ENCODE measurements at regions not wholly inside any gene's neighbourhood (a gene's known extent, or its start where the extent isn't known, plus 50 kb on each side); places are given as distances from the start of the nearest gene placed in this dataset.

DNA sequence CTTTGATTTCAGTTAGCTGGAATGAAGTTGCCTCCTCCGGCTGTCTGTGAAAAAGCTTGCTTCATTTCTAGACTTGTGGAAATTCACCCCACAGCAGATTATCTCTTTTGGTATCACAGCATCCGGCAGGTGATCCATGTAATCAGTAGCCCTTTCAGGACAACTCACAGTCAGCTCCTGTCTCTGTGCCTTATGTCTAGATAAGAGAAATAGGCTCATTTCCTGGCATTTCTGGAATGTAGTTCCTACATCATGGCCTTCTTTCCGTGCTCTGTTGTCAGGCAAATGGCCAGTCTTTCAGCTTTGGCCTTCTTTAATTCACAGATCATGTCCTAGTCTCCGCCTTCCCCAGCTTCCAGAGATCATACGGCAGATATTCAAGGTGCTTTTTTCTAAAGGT, 455.4 kb downstream of the NUP35 start:
- H3K4me3 ChIP-seq, result no peak overlapping the region
- no peaks in the 10 kb centered on the region for H3K4me1 ChIP-seq
- TF ChIP-seq POLR2A (IDR thresholded peaks at IDR 0.05), result no peak
- TF ChIP-seq, protein P1, sequence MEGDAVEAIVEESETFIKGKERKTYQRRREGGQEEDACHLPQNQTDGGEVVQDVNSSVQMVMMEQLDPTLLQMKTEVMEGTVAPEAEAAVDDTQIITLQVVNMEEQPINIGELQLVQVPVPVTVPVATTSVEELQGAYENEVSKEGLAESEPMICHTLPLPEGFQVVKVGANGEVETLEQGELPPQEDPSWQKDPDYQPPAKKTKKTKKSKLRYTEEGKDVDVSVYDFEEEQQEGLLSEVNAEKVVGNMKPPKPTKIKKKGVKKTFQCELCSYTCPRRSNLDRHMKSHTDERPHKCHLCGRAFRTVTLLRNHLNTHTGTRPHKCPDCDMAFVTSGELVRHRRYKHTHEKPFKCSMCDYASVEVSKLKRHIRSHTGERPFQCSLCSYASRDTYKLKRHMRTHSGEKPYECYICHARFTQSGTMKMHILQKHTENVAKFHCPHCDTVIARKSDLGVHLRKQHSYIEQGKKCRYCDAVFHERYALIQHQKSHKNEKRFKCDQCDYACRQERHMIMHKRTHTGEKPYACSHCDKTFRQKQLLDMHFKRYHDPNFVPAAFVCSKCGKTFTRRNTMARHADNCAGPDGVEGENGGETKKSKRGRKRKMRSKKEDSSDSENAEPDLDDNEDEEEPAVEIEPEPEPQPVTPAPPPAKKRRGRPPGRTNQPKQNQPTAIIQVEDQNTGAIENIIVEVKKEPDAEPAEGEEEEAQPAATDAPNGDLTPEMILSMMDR (IDR thresholded peaks at IDR 0.05), result no peak

DNA sequence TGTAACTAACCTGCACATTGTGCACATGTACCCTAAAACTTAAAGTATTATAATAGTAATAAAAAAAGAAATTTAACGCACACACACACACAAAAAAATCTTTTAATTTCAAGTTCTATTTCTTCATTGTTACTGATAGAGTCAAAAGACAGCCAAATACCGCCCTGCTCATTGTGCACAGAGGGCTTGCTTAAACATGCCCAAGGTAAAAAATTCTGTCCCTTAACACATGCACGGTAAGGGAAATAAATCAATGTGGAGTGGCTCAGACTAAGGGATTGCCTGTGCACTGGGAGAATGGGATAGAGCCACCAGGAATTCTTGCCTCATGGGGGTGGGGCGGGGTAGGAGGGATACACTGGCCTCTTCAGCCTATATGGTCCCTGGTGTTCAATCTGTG, 468.0 kb downstream of the NUP35 start:
- H3K9me3 ChIP-seq, result no peaks in the 10 kb centered on the region
- H3K27ac ChIP-seq, result no peak overlapping the region
- no peaks in the 10 kb centered on the region for H3K27me3 ChIP-seq
- DNase-seq, result no peak
- no peak overlapping the region for H3K4me3 ChIP-seq
- H3K4me1 ChIP-seq, result no peaks in the 10 kb centered on the region
- TF ChIP-seq POLR2A (IDR thresholded peaks at IDR 0.05), result no peak
- TF ChIP-seq, protein P1 (IDR thresholded peaks at IDR 0.05), result no peak
- no peaks in the 10 kb centered on the region for H3K36me3 ChIP-seq

More for the DNA sequence above, 455.4 kb downstream of the NUP35 start:
- DNase-seq, result no peak
- H3K36me3 ChIP-seq, result no peaks in the 10 kb centered on the region
- H3K27ac ChIP-seq, result no peak overlapping the region
- H3K9me3 ChIP-seq, result no peaks in the 10 kb centered on the region
- no peaks in the 10 kb centered on the region for H3K27me3 ChIP-seq

DNA sequence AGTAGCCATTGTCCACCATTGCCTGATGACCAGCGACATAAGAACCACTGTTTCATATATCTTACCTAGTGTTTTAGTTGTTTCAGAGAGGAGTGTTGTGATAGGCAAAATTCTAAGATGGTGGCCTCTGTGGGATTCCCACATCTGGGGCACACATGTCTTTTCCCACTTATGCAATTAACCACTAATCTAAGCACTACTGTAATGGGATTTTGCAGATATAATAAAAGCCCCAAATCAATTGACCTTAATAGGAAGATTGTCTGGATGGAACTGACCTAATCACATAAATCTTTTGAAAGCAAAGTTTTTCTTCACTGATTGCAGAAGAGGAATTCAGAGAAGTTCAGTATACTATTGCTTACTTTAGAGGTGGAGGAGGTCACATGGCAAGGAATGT, 469.9 kb downstream of the NUP35 start:
- Histone ChIP-seq H3K27me3 (no peaks in the 10 kb centered on the region), H3K4me1 (no peaks in the 10 kb centered on the region), H3K4me3 (no peak overlapping the region), H3K36me3 (no peaks in the 10 kb centered on the region), H3K9me3 (no peaks in the 10 kb centered on the region), H3K27ac (no peak overlapping the region)
- DNase-seq, result no peak
- TF ChIP-seq, protein P1 (IDR thresholded peaks at IDR 0.05), result no peak
- no peak for TF ChIP-seq POLR2A (IDR thresholded peaks at IDR 0.05)

DNA sequence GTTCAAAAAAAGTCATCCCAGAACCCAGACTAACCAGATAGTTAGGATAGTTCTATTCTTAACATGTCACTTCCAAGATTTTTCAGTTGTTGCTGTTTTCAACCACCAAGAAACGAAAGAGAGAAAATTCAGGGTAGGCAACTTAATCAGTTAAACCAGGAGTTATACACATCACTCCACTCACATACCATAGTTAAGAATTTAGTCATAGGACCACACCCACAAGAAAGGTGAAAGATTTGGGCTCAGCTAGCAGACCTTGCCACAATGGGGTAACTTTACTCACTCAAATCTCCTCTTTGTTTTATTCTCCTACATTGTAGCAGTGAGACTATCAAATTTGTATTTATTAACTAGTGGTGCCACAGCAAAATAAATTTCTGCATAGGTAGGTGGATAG, 473.6 kb downstream of the NUP35 start:
- Histone ChIP-seq H3K36me3 (no peaks in the 10 kb centered on the region), H3K4me1 (no peaks in the 10 kb centered on the region), H3K9me3 (no peaks in the 10 kb centered on the region), H3K27ac (no peak overlapping the region), H3K4me3 (no peak overlapping the region), H3K27me3 (no peaks in the 10 kb centered on the region)
- no peak for DNase-seq
- TF ChIP-seq POLR2A (IDR thresholded peaks at IDR 0.05), result no peak
- TF ChIP-seq, protein P1 (IDR thresholded peaks at IDR 0.05), result no peak

DNA sequence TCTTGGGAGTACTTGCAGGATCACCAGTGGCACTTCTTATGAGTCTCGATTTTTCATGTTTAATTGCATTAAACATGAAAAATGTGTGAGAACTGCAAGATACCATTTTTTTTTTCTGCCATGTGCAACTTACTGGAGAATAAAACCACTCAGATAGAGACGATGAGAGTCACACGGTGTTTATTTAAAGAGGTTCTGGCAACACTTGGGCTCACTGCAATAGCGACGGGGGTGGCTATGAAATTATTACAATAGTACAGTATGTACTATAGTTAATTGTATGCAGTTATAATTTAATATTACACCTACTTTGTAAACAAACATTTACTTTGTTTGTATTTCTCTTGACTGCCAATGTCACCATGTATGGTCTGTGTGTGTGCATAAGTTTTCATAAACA, 479.8 kb downstream of the NUP35 start:
- H3K4me1 ChIP-seq, result peaks cover 0 to 10% (median 0%) of the 10 kb centered on the region in 4 donors
- no peak overlapping the region for H3K4me3 ChIP-seq
- no peak for DNase-seq
- H3K27me3 ChIP-seq, result no peaks in the 10 kb centered on the region
- TF ChIP-seq, protein P1 (IDR thresholded peaks at IDR 0.05), result no peak
- TF ChIP-seq POLR2A (IDR thresholded peaks at IDR 0.05), result no peak
- no peaks in the 10 kb centered on the region for H3K9me3 ChIP-seq
- no peak overlapping the region for H3K27ac ChIP-seq
- no peaks in the 10 kb centered on the region for H3K36me3 ChIP-seq

DNA sequence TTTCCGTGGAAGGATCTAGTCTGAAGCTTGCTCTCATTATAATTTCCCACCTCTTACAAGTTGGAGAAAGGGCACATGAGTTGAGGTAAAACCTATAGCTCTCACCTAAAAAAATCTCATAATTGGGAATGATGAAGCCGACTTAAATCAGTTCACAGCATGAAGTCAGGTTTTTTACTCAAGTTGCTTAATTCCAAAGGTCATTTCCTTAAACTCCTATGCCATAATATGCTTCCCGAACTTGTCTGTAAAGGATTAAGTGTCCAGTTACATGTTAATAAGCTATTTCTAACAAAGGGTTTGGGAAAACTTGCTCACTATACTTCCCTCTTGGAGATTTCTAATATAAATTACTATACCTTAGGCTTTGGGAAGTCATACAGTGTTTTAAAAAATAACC, 481.2 kb downstream of the NUP35 start:
- H3K36me3 ChIP-seq, result no peaks in the 10 kb centered on the region
- peaks cover 0 to 10% (median 0%) of the 10 kb centered on the region in 4 donors for H3K4me1 ChIP-seq
- TF ChIP-seq, protein P1 (IDR thresholded peaks at IDR 0.05), result no peak
- no peak for TF ChIP-seq POLR2A (IDR thresholded peaks at IDR 0.05)
- H3K27me3 ChIP-seq, result no peaks in the 10 kb centered on the region
- no peak overlapping the region for H3K4me3 ChIP-seq
- H3K9me3 ChIP-seq, result no peaks in the 10 kb centered on the region
- no peak for DNase-seq
- H3K27ac ChIP-seq, result no peak overlapping the region

Measured in Peyer's patch (tissue), 4 donors.